ENCODE measurements at regions not wholly inside any gene's neighbourhood (a gene's known extent, or its start where the extent isn't known, plus 50 kb on each side); places are given as distances from the start of the nearest gene placed in this dataset.

DNA sequence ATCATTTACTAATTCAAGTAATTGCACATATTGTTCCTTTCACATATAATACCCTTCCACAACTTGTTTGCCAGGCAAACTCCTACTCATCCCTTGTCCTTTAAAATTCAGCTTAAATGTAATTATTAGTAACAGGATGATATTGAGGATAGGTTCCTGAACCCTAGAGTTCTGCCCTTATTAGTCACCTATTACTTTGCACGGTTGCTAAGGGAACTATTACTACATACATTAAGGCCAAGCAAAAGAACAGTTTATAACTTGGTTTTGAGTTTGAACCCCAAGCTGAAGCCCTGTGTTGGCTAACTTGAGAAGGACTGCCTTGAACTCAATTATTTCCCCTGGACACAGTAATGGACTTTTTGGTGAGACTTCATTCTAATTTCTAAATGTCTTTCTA lies 529.7 kb downstream of the IGSF11 start:
- Mint-ChIP-seq H3K4me1 (peaks cover 6% of the 10 kb centered on the region), H3K27ac (no peak overlapping the region), H3K36me3 (ENCODE audit: low read depth) (no peaks in the 10 kb centered on the region), H3K27me3 (ENCODE audit: insufficient read depth, low read depth, poor library complexity) (no peaks in the 10 kb centered on the region), H3K4me3 (no peak overlapping the region), H3K9me3 (no peaks in the 10 kb centered on the region; the same call in 2 of the 3 replicates)
- Histone ChIP-seq H3K27ac (ENCODE audit: low read depth) (no peak overlapping the region), H2AFZ (no peak overlapping the region), H3K9me2 (ENCODE audit: insufficient read depth) (peaks cover 3% of the 10 kb centered on the region; the same call in 1 of the 2 replicates), H3K79me2 (replicated peaks; ENCODE audit: insufficient read depth) (no peaks in the 10 kb centered on the region), H3F3A (replicated peaks; ENCODE audit: low read depth) (no peaks in the 10 kb centered on the region), H4K20me1 (replicated peaks; ENCODE audit: insufficient read depth) (no peaks in the 10 kb centered on the region), H3K36me3 (ENCODE audit: insufficient read depth) (no peaks in the 10 kb centered on the region), H3K4me3 (no peak overlapping the region), H3K27me3 (ENCODE audit: insufficient read depth) (no peaks in the 10 kb centered on the region), H3K4me2 (no peak overlapping the region), H3K4me1 (ENCODE audit: insufficient read depth) (peaks cover 21% of the 10 kb centered on the region)
- ATAC-seq: no peak
- TF ChIP-seq CTCF (conservative IDR thresholded peaks at IDR 0.05; ENCODE audit: low read depth in 2 of 2) (no peak), EZH2 (IDR thresholded peaks at IDR 0.05; ENCODE audit: low read depth, unreplicated experiment) (no peak), REST (IDR thresholded peaks at IDR 0.05; ENCODE audit: unreplicated experiment) (no peak), JUNB (IDR thresholded peaks at IDR 0.05; ENCODE audit: unreplicated experiment) (no peak), ZNF331 (CRISPR knock-in tag; IDR thresholded peaks at IDR 0.05; ENCODE audit: low read depth) (no peak), POLR2AphosphoS5 (IDR thresholded peaks at IDR 0.05; ENCODE audit: low read depth) (no peak), EZH2phosphoT487 (IDR thresholded peaks at IDR 0.05; ENCODE audit: unreplicated experiment) (no peak), CREB1 (CRISPR knock-in tag; IDR thresholded peaks at IDR 0.05; ENCODE audit: low read depth) (no peak), ZNF114 (CRISPR knock-in tag; IDR thresholded peaks at IDR 0.05) (no peak), ZNF462 (CRISPR knock-in tag; IDR thresholded peaks at IDR 0.05) (no peak), STAT1 (IDR thresholded peaks at IDR 0.05; ENCODE audit: unreplicated experiment) (no peak), NANOG (IDR thresholded peaks at IDR 0.05; ENCODE audit: borderline replicate concordance) (no peak)
- TF ChIP-seq, protein P1, sequence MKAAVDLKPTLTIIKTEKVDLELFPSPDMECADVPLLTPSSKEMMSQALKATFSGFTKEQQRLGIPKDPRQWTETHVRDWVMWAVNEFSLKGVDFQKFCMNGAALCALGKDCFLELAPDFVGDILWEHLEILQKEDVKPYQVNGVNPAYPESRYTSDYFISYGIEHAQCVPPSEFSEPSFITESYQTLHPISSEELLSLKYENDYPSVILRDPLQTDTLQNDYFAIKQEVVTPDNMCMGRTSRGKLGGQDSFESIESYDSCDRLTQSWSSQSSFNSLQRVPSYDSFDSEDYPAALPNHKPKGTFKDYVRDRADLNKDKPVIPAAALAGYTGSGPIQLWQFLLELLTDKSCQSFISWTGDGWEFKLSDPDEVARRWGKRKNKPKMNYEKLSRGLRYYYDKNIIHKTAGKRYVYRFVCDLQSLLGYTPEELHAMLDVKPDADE (IDR thresholded peaks at IDR 0.05): no peak
- no peak for DNase-seq (ENCODE audit: low spot score)

All from GM23338 (cell line).